OCI-LY1 (cell line): ENCODE measurements at regions not wholly inside any gene's neighbourhood (a gene's known extent, or its start where the extent isn't known, plus 50 kb on each side); places are given as distances from the start of the nearest gene placed in this dataset.

Experiments used
- H2AFZ ChIP-seq: fragments of 200-600 bp; sonication (generic), shearing (Covaris generic); 2 replicates; pipeline ENCODE4 v1.6.0; 2014; ENCODE audit warnings: antibody characterized with exemption, mild to moderate bottlenecking, low read length
- H3F3A ChIP-seq: fragments of 200-600 bp; sonication (generic), shearing (Covaris generic); 2 replicates; pipeline ENCODE4 v1.6.0; 2014; ENCODE audit warnings: mild to moderate bottlenecking, antibody characterized with exemption, low read length, moderate library complexity; ENCODE audit not compliant: insufficient read depth
- H3K27ac ChIP-seq: fragments of 200-600 bp; sonication (generic); 2 replicates; pipeline ENCODE4 v1.5.1; 2014; ENCODE audit warnings: low read length, mixed run types, mild to moderate bottlenecking, low read depth; ENCODE audit not compliant: poor library complexity, severe bottlenecking
- H3K27me3 ChIP-seq: fragments of 200-600 bp; sonication (generic); 2 replicates; pipeline ENCODE4 v1.6.0; 2014; ENCODE audit warnings: antibody characterized with exemption, mild to moderate bottlenecking, low read length, moderate library complexity; ENCODE audit not compliant: insufficient read depth
- H3K36me3 ChIP-seq: fragments of 200-600 bp; sonication (generic); 2 replicates; pipeline ENCODE4 v1.6.1; 2014; ENCODE audit warnings: mild to moderate bottlenecking, antibody characterized with exemption, low read length, moderate library complexity, mixed read lengths; ENCODE audit not compliant: insufficient read depth
- H3K4me1 ChIP-seq: fragments of 200-600 bp; sonication (generic); 2 replicates; pipeline ENCODE4 v1.5.1; 2014; ENCODE audit warnings: mild to moderate bottlenecking, low read length, moderate library complexity; ENCODE audit not compliant: insufficient read depth, severe bottlenecking
- H3K4me2 ChIP-seq: fragments of 200-600 bp; sonication (generic), shearing (Covaris generic); 2 replicates; pipeline ENCODE4 v1.6.1; 2014; ENCODE audit warnings: low read length
- H3K4me3 ChIP-seq: fragments of 200-600 bp; sonication (generic); 2 replicates; pipeline ENCODE4 v1.5.1; 2014; ENCODE audit warnings: low read length, low read depth, mild to moderate bottlenecking, mixed read lengths; ENCODE audit not compliant: poor library complexity, severe bottlenecking
- H3K79me2 ChIP-seq: fragments of 200-600 bp; shearing (Covaris generic); 2 replicates; pipeline ENCODE4 v1.6.1; 2016; ENCODE audit warnings: mixed run types, low read length, mixed read lengths; ENCODE audit not compliant: insufficient read depth
- H3K9ac ChIP-seq: fragments of 200-600 bp; sonication (generic), shearing (Covaris generic); 2 replicates; pipeline ENCODE4 v1.6.1; 2014; ENCODE audit warnings: mild to moderate bottlenecking, low read length, mixed read lengths
- H3K9me2 ChIP-seq: fragments of 200-600 bp; sonication (generic), shearing (Covaris generic); 2 replicates; pipeline ENCODE4 v1.6.1; 2014; ENCODE audit warnings: low read depth, mild to moderate bottlenecking, low read length, mixed read lengths
- H3K9me3 ChIP-seq: fragments of 200-600 bp; shearing (Covaris generic); 2 replicates; pipeline ENCODE4 v1.6.1; 2014; ENCODE audit warnings: low read length, mixed read lengths
- H4K20me1 ChIP-seq: fragments of 200-600 bp; sonication (generic), shearing (Covaris generic); 2 replicates; pipeline ENCODE4 v1.6.0; 2016; ENCODE audit warnings: mild to moderate bottlenecking, low read length; ENCODE audit not compliant: insufficient read depth
- EZH2 ChIP-seq: fragments of 200-600 bp; sonication (generic), shearing (Covaris generic); IDR thresholded peaks from 2 replicates; pipeline ENCODE4 v1.8.0; 2017; ENCODE audit warnings: borderline replicate concordance, mixed run types, mild to moderate bottlenecking, antibody characterized with exemption, low read length, moderate library complexity, mixed read lengths
- TF ChIP-seq, protein P1 (sequence below): fragments of 200-600 bp; sonication (generic), shearing (Covaris generic); IDR thresholded peaks from 2 replicates; pipeline ENCODE4 v1.5.1; 2017; ENCODE audit warnings: mild to moderate bottlenecking, antibody characterized with exemption, low read length, moderate library complexity, mixed read lengths

DNA sequence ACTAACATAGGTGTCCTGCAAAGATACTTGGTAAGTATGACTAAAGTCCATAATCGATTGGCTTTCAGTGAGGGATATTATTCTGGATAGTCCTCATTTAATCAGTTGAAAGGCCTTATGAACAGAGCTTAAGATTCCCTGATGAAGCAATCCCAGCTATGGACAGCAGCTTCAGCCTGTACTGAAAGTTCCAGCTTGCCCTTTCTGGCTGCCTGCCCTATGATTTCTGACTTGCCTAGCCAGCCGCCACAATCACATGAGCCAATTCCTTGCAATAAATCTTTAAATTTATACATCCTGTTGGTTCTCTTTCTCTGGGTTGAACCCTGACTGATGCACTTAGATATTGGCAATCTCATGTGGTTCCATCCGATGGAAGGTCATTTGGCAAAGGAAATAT is 759.0 kb upstream of the API5 start:
- no peak overlapping the region for H3K9ac ChIP-seq
- no peaks in the 10 kb centered on the region for H3K36me3 ChIP-seq
- no peaks in the 10 kb centered on the region for H4K20me1 ChIP-seq
- no peak overlapping the region for H2AFZ ChIP-seq
- no peaks in the 10 kb centered on the region for H3K79me2 ChIP-seq
- no peak overlapping the region for H3K27ac ChIP-seq
- no peak overlapping the region for H3K4me3 ChIP-seq
- no peaks in the 10 kb centered on the region for H3K9me2 ChIP-seq
- H3K9me3 ChIP-seq, result no peaks in the 10 kb centered on the region
- no peak overlapping the region for H3K4me2 ChIP-seq
- H3K27me3 ChIP-seq, result no peaks in the 10 kb centered on the region; the same call in 1 of the 2 replicates
- no peaks in the 10 kb centered on the region for H3K4me1 ChIP-seq
- TF ChIP-seq EZH2, result no peak
- TF ChIP-seq, protein P1, sequence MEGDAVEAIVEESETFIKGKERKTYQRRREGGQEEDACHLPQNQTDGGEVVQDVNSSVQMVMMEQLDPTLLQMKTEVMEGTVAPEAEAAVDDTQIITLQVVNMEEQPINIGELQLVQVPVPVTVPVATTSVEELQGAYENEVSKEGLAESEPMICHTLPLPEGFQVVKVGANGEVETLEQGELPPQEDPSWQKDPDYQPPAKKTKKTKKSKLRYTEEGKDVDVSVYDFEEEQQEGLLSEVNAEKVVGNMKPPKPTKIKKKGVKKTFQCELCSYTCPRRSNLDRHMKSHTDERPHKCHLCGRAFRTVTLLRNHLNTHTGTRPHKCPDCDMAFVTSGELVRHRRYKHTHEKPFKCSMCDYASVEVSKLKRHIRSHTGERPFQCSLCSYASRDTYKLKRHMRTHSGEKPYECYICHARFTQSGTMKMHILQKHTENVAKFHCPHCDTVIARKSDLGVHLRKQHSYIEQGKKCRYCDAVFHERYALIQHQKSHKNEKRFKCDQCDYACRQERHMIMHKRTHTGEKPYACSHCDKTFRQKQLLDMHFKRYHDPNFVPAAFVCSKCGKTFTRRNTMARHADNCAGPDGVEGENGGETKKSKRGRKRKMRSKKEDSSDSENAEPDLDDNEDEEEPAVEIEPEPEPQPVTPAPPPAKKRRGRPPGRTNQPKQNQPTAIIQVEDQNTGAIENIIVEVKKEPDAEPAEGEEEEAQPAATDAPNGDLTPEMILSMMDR, result no peak
- H3F3A ChIP-seq, result no peaks in the 10 kb centered on the region

DNA sequence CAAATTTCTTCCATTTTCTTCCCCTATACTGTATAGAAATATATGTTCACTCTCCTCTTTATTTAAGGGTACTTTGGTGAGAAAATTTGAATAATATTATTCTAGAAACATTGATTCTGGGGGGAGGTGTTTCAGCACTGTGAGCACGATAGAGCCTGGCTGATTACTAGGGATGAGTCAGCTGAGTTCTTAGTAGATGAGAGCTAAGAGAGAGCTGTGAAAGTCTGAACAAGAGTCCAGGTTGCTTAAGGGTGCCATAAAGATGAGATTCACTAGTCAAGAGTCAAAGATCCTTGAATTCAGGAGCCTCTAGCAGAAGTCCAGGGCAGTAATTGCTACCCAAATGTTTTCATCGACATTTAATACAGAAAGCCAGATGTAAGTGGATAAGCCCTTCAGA is 756.6 kb upstream of the API5 start:
- Histone ChIP-seq H3K4me3 (no peak overlapping the region), H3K9ac (no peak overlapping the region), H3K4me1 (no peaks in the 10 kb centered on the region), H2AFZ (no peak overlapping the region), H3K79me2 (no peaks in the 10 kb centered on the region), H3K36me3 (no peaks in the 10 kb centered on the region), H3K9me3 (no peaks in the 10 kb centered on the region), H3K9me2 (no peaks in the 10 kb centered on the region), H3F3A (no peaks in the 10 kb centered on the region), H3K27me3 (no peaks in the 10 kb centered on the region; the same call in 1 of the 2 replicates), H4K20me1 (no peaks in the 10 kb centered on the region), H3K4me2 (no peak overlapping the region), H3K27ac (no peak overlapping the region)
- no peak for TF ChIP-seq EZH2
- TF ChIP-seq, protein P1, result no peak

DNA sequence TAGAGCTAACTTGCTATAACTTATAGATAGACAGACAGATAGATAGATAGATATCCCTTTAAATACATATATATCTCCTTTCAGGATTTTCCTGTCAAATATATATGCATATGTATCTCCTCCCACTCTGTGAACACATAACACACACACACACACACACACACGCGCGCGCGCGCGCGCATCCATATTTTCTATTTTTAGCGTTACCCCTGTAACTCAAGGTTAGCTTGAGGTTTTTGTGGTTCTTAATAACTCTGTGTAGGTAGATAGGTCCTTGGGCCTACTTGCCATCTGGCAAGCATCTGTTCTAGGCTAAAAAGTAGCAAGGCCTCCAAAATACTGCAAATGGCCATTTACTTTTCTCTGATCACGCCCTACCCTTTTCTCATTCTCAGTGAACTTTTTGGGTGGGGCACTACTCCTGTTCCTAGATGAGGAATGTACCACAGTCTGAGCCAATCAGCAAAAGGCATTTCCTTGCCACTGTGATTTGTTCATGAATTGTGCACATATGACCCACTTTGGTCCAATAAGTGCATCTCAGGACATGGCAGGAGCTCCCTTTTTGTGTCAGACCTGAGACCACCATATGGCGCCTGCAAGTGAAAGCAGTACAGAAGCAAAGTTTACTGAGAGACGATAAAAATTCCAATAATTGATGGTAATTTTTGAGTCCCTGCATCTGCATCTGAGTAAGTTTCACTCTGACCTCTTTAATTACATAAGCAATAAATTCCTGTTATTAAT is 740.5 kb upstream of the API5 start:
- Histone ChIP-seq H3K4me2 (no peak overlapping the region), H3K4me3 (no peak overlapping the region), H3K79me2 (no peaks in the 10 kb centered on the region), H3K9me3 (no peaks in the 10 kb centered on the region), H2AFZ (no peak overlapping the region), H3K4me1 (no peaks in the 10 kb centered on the region), H3K9ac (no peak overlapping the region), H4K20me1 (no peaks in the 10 kb centered on the region), H3F3A (no peaks in the 10 kb centered on the region), H3K27me3 (no peaks in the 10 kb centered on the region), H3K9me2 (no peaks in the 10 kb centered on the region), H3K36me3 (no peaks in the 10 kb centered on the region), H3K27ac (no peak overlapping the region)
- TF ChIP-seq EZH2, result no peak
- TF ChIP-seq, protein P1, result no peak
